Loucy (cell line): ENCODE measurements at regions not wholly inside any gene's neighbourhood (a gene's known extent, or its start where the extent isn't known, plus 50 kb on each side); places are given as distances from the start of the nearest gene placed in this dataset.

Source experiments
- H2AFZ ChIP-seq: fragments of 200-600 bp; sonication (generic); 2 replicates; pipeline ENCODE4 v1.6.0; 2016; ENCODE audit warnings: antibody characterized with exemption, mild to moderate bottlenecking, low read length, moderate library complexity
- H3F3A ChIP-seq: fragments of 200-600 bp; 2 replicates; pipeline ENCODE4 v1.6.0; 2016; ENCODE audit warnings: antibody characterized with exemption, low read depth, mild to moderate bottlenecking
- H3K27me3 ChIP-seq: fragments of 200-600 bp; sonication (generic); 2 replicates; pipeline ENCODE4 v1.6.1; 2014; ENCODE audit warnings: low read length, mild to moderate bottlenecking; ENCODE audit not compliant: insufficient read depth, poor library complexity, severe bottlenecking
- H3K36me3 ChIP-seq: fragments of 200-600 bp; sonication (generic); 2 replicates; pipeline ENCODE4 v1.6.1; 2016; ENCODE audit warnings: low read length; ENCODE audit not compliant: insufficient read depth
- H3K4me1 ChIP-seq: fragments of 200-600 bp; sonication (generic); 2 replicates; pipeline ENCODE4 v1.5.1; 2014; ENCODE audit warnings: low read length, mild to moderate bottlenecking; ENCODE audit not compliant: insufficient read depth, poor library complexity, severe bottlenecking
- H3K4me2 ChIP-seq: fragments of 200-600 bp; sonication (generic); 2 replicates; pipeline ENCODE4 v1.6.0; 2014; ENCODE audit warnings: antibody characterized with exemption, low read length, low read depth, mild to moderate bottlenecking; ENCODE audit not compliant: poor library complexity, severe bottlenecking
- H3K4me3 ChIP-seq: fragments of 200-600 bp; sonication (generic); 2 replicates; pipeline ENCODE4 v1.5.1; 2014; ENCODE audit warnings: low read length, mild to moderate bottlenecking, mixed read lengths; ENCODE audit not compliant: poor library complexity, severe bottlenecking
- H3K79me2 ChIP-seq: fragments of 200-600 bp; sonication (generic); 2 replicates; pipeline ENCODE4 v1.6.1; 2014; ENCODE audit warnings: low read length; ENCODE audit not compliant: insufficient read depth
- H3K9ac ChIP-seq: fragments of 200-600 bp; sonication (generic); 2 replicates; pipeline ENCODE4 v1.6.0; 2014; ENCODE audit warnings: mild to moderate bottlenecking, low read depth, low read length, moderate library complexity; ENCODE audit not compliant: poor library complexity, severe bottlenecking
- H3K9me2 ChIP-seq: fragments of 200-600 bp; sonication (generic); replicated peaks from 2 replicates; pipeline ENCODE4 v1.6.1; 2016; ENCODE audit warnings: low read depth, low read length, mixed read lengths
- H3K9me3 ChIP-seq: fragments of 200-600 bp; sonication (generic); 2 replicates; pipeline ENCODE4 v1.6.1; 2014; ENCODE audit warnings: mild to moderate bottlenecking, antibody characterized with exemption, low read length, low read depth; ENCODE audit not compliant: insufficient read depth
- H4K20me1 ChIP-seq: fragments of 200-600 bp; sonication (generic); 2 replicates; pipeline ENCODE4 v1.6.0; 2014; ENCODE audit warnings: antibody characterized with exemption, low read length, mild to moderate bottlenecking; ENCODE audit not compliant: insufficient read depth, poor library complexity, severe bottlenecking
- CTCF ChIP-seq: fragments of 200-600 bp; sonication (generic); conservative IDR thresholded peaks from 2 replicates; pipeline ENCODE4 v1.5.1; 2014; ENCODE audit warnings: mild to moderate bottlenecking, antibody characterized with exemption, low read length
- EZH2phosphoT487 ChIP-seq: fragments of 200-600 bp; IDR thresholded peaks from 2 replicates; pipeline ENCODE4 v1.6.1; 2018; ENCODE audit warnings: antibody characterized with exemption, mild to moderate bottlenecking, moderate library complexity, borderline replicate concordance

- no peak overlapping the region for H3K4me3 ChIP-seq
- H3K9ac ChIP-seq: no peak overlapping the region
- no peak for TF ChIP-seq CTCF
- no peak for TF ChIP-seq EZH2phosphoT487
- no peaks in the 10 kb centered on the region for H4K20me1 ChIP-seq
- H3K4me1 ChIP-seq: no peaks in the 10 kb centered on the region
- no peaks in the 10 kb centered on the region for H3K27me3 ChIP-seq
- no peak overlapping the region for H3K4me2 ChIP-seq
- H3K9me2 ChIP-seq: no peaks in the 10 kb centered on the region
- no peaks in the 10 kb centered on the region for H3K9me3 ChIP-seq
- no peaks in the 10 kb centered on the region for H3F3A ChIP-seq
- no peak overlapping the region for H2AFZ ChIP-seq
- H3K79me2 ChIP-seq: no peaks in the 10 kb centered on the region
- H3K36me3 ChIP-seq: no peaks in the 10 kb centered on the region
Measured at GRCh38 chr18:61153571-61153970, 179.7 kb upstream of the CDH20 start.

- H3K9me3 ChIP-seq: no peaks in the 10 kb centered on the region
- no peak for TF ChIP-seq CTCF
- no peak for TF ChIP-seq EZH2phosphoT487
- no peaks in the 10 kb centered on the region for H3F3A ChIP-seq
- H3K36me3 ChIP-seq: no peaks in the 10 kb centered on the region
- H3K9me2 ChIP-seq: no peaks in the 10 kb centered on the region
- no peak overlapping the region for H2AFZ ChIP-seq
- H3K4me3 ChIP-seq: no peak overlapping the region
- H3K27me3 ChIP-seq: no peaks in the 10 kb centered on the region
- H4K20me1 ChIP-seq: no peaks in the 10 kb centered on the region
- no peaks in the 10 kb centered on the region for H3K79me2 ChIP-seq
- H3K4me1 ChIP-seq: no peaks in the 10 kb centered on the region
- H3K4me2 ChIP-seq: no peak overlapping the region
- no peak overlapping the region for H3K9ac ChIP-seq
Measured at GRCh38 chr18:61154866-61155265, 178.4 kb upstream of the CDH20 start.

DNA sequence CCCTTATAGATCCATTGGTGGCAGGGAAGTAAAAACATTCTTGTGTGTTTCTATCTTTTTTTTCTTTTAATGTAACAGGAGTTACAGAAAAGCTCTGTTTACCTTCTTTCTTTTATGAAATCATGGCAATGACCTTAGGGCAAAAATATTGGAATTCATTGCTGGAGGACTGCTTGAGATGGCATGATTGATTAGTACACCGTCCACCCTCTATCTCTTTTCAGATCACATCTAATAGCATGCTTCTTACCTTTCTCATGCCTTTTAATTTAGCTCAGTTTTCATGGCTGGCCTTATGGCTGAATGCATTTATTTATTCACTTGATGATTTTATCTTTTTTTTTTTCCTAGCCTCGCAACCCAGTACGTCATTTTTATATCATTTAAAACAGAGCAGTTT is 177.6 kb upstream of the CDH20 start:
- Histone ChIP-seq H4K20me1 (no peaks in the 10 kb centered on the region), H3K79me2 (no peaks in the 10 kb centered on the region), H3K9me2 (no peaks in the 10 kb centered on the region), H3K27me3 (no peaks in the 10 kb centered on the region), H3K9ac (no peak overlapping the region), H3K4me1 (no peaks in the 10 kb centered on the region), H3K9me3 (no peaks in the 10 kb centered on the region), H3K4me2 (no peak overlapping the region), H3K36me3 (no peaks in the 10 kb centered on the region), H2AFZ (no peak overlapping the region), H3K4me3 (no peak overlapping the region), H3F3A (no peaks in the 10 kb centered on the region)
- TF ChIP-seq CTCF (no peak), EZH2phosphoT487 (no peak)
